Glomerular visceral epithelial cell (primary cell): ENCODE measurements at regions not wholly inside any gene's neighbourhood (a gene's known extent, or its start where the extent isn't known, plus 50 kb on each side); places are given as distances from the start of the nearest gene placed in this dataset.
"Not testable (repeated sequence)": the region's sequence is repeated elsewhere in the genome, so short reads cannot be mapped to it uniquely, and the experiment has no call there.

ENCODE experiments used
- DNase-seq: peaks from one replicate; pipeline ENCODE4 v3.0.0-alpha.2; 2016; ENCODE audit errors: extremely low spot score

GRCh38 chr14:106129274-106129673, 602.9 kb downstream of the TMEM121 start:
- DNase-seq = no peak

- DNase-seq = not testable (repeated sequence)
Observed at GRCh38 chr14:106129904-106130661, 603.7 kb downstream of the TMEM121 start.

- not testable (repeated sequence) for DNase-seq
Observed at GRCh38 chr14:106133126-106133525, 606.7 kb downstream of the TMEM121 start.

- no peak for DNase-seq
Observed at GRCh38 chr14:106134886-106135285, 608.5 kb downstream of the TMEM121 start.

GRCh38 chr14:106141242-106142220, 615.1 kb downstream of the TMEM121 start:
- DNase-seq = no peak

GRCh38 chr14:106145731-106146130, 619.3 kb downstream of the TMEM121 start:
- not testable (repeated sequence) for DNase-seq

- peak; percentile 49 for DNase-seq
Observed at GRCh38 chr14:106153362-106153955, 627.1 kb downstream of the TMEM121 start.

GRCh38 chr14:106163316-106163715, 636.9 kb downstream of the TMEM121 start:
- no peak for DNase-seq

GRCh38 chr14:106163812-106164211, 637.4 kb downstream of the TMEM121 start:
- DNase-seq = not testable (repeated sequence)

GRCh38 chr14:106166232-106166631, 639.8 kb downstream of the TMEM121 start:
- no peak for DNase-seq

- no peak for DNase-seq
Observed at GRCh38 chr14:106166650-106167204, 640.3 kb downstream of the TMEM121 start.

GRCh38 chr14:106170163-106170658, 643.8 kb downstream of the TMEM121 start:
- DNase-seq = not testable (repeated sequence)

- no peak for DNase-seq
Observed at GRCh38 chr14:106174206-106174605, 647.8 kb downstream of the TMEM121 start.

- DNase-seq = not testable (repeated sequence)
Observed at GRCh38 chr14:106177266-106178246, 651.2 kb downstream of the TMEM121 start.

GRCh38 chr14:106179761-106180160, 653.4 kb downstream of the TMEM121 start:
- no peak for DNase-seq

- DNase-seq = not testable (repeated sequence)
Observed at GRCh38 chr14:106184771-106185170, 658.4 kb downstream of the TMEM121 start.

GRCh38 chr14:106185174-106185836, 658.9 kb downstream of the TMEM121 start:
- DNase-seq = not testable (repeated sequence)

- DNase-seq = no peak
Observed at GRCh38 chr14:106185837-106186233, 659.5 kb downstream of the TMEM121 start.

- DNase-seq = no peak
Observed at GRCh38 chr14:106187216-106187615, 660.8 kb downstream of the TMEM121 start.

- DNase-seq = not testable (repeated sequence)
Observed at GRCh38 chr14:106192701-106193100, 666.3 kb downstream of the TMEM121 start.
